Loucy (cell line): ENCODE measurements at regions not wholly inside any gene's neighbourhood (a gene's known extent, or its start where the extent isn't known, plus 50 kb on each side); places are given as distances from the start of the nearest gene placed in this dataset.

ENCODE experiments used
- EZH2phosphoT487 ChIP-seq: fragments of 200-600 bp; IDR thresholded peaks from 2 replicates; pipeline ENCODE4 v1.6.1; 2018; ENCODE audit warnings: antibody characterized with exemption, mild to moderate bottlenecking, moderate library complexity, borderline replicate concordance
- TF ChIP-seq, protein P1 (sequence below): fragments of 200-600 bp; sonication (generic); conservative IDR thresholded peaks from 2 replicates; pipeline ENCODE4 v1.5.1; 2014; ENCODE audit warnings: mild to moderate bottlenecking, antibody characterized with exemption, low read length

GRCh38 chr2:12217175-12217574 lies 470.7 kb downstream of the LPIN1 start:
- TF ChIP-seq, protein P1, sequence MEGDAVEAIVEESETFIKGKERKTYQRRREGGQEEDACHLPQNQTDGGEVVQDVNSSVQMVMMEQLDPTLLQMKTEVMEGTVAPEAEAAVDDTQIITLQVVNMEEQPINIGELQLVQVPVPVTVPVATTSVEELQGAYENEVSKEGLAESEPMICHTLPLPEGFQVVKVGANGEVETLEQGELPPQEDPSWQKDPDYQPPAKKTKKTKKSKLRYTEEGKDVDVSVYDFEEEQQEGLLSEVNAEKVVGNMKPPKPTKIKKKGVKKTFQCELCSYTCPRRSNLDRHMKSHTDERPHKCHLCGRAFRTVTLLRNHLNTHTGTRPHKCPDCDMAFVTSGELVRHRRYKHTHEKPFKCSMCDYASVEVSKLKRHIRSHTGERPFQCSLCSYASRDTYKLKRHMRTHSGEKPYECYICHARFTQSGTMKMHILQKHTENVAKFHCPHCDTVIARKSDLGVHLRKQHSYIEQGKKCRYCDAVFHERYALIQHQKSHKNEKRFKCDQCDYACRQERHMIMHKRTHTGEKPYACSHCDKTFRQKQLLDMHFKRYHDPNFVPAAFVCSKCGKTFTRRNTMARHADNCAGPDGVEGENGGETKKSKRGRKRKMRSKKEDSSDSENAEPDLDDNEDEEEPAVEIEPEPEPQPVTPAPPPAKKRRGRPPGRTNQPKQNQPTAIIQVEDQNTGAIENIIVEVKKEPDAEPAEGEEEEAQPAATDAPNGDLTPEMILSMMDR, result no peak
- TF ChIP-seq EZH2phosphoT487, result no peak
